ENCODE measurements at regions not wholly inside any gene's neighbourhood (a gene's known extent, or its start where the extent isn't known, plus 50 kb on each side); places are given as distances from the start of the nearest gene placed in this dataset.

DNA sequence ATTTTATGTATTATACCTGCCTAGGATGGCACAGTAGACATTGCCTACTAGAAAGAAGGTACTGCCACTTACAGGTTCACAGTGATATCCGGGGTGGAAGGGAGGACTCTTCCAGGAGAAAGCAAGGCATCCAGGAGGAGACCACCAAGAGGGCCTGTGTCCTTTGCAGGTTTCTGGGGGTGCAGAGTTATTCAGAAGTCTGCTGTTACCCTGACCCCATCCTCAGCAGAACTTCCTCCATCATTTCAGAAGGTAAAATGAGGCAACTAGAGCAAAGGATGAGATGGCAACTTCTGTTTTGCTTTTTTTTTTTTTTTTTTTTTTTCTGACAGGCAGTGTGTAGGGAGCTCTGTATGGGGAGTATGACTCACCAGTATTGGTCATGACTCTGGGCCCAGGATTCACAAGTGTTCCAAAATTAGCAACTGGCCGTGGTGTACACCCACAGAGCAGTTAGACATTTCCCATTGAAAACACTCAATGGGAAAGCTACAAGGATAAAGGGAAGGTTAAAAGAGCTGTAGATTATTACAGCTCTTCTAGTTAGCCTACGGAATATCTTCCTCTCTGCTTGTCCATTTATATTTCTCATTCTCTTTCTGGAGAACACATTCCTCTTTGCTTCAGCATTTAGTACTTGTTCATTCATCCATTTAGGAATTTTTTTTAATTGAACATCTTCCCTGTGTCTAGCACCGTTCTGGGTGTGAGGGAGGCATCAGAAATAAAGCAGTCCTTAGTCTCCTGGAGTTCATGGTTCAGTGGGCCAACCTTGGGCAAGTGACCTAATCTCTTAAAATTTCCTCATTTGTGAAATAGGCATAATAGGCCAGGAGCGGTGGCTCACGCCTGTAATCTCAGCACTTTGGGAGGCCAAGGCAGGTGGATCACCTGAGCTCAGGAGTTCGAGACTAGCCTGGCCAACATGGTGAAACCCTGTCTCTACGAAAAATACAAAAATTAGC is 50.5 kb upstream of the PPP2R5A start:
- Histone ChIP-seq H3K27me3 (ENCODE audit: control insufficient read depth in 3 of 3, insufficient read depth in 3 of 3, low read depth in 1 of 3, low read length in 3 of 3) (no peaks in the 10 kb centered on the region), H3K4me2 (ENCODE audit: insufficient read depth, low read length, poor library complexity, severe bottlenecking) (no peak overlapping the region), H2BK120ac (ENCODE audit: low read depth, low read length) (no peak overlapping the region), H3K18ac (ENCODE audit: low read length) (no peak overlapping the region), H2BK5ac (ENCODE audit: low read length) (no peak overlapping the region), H3K27ac (replicated peaks; ENCODE audit: low read length) (no peak overlapping the region), H2BK15ac (ENCODE audit: low read length) (no peak overlapping the region), H3K9ac (ENCODE audit: low read depth, low read length, poor library complexity) (no peak overlapping the region), H2BK12ac (ENCODE audit: low read length) (no peak overlapping the region), H3K4me1 (ENCODE audit: control insufficient read depth in 2 of 2, insufficient read depth in 1 of 2, low read depth in 1 of 2, low read length in 2 of 2) (peaks cover 0 to 4% of the 10 kb centered on the region in 2 donors), H3K4ac (ENCODE audit: low read length) (no peak overlapping the region), H2AK5ac (ENCODE audit: low read depth, low read length) (no peak overlapping the region), H2AFZ (ENCODE audit: low read length) (no peak overlapping the region), H3K9me3 (replicated peaks in 1 of 2; ENCODE audit: control insufficient read depth in 2 of 2, insufficient read depth in 1 of 2, low read depth in 1 of 2, low read length in 2 of 2) (no peaks in the 10 kb centered on the region), H3K4me3 (ENCODE audit: low read length in 2 of 2) (no peak overlapping the region), H4K8ac (ENCODE audit: low read depth, low read length) (no peak overlapping the region), H3K23ac (ENCODE audit: low read depth, low read length, poor library complexity) (no peak overlapping the region), H3K36me3 (replicated peaks in 1 of 2; ENCODE audit: control insufficient read depth in 2 of 2, insufficient read depth in 2 of 2, low read length in 2 of 2) (no peaks in the 10 kb centered on the region), H3K14ac (ENCODE audit: low read length) (no peak overlapping the region), H3K79me1 (ENCODE audit: low read depth, low read length) (no peaks in the 10 kb centered on the region), H4K91ac (ENCODE audit: low read depth, low read length, poor library complexity) (no peak overlapping the region)
- DNase-seq (ENCODE audit: low spot score): no peak
- no CpG with 5 or more reads among the region's 8 CpGs for WGBS, 2 donors (ENCODE audit: extremely low coverage in 2 of 2, insufficient read length in 2 of 2, insufficient replicate concordance in 1 of 2)

All from neuronal stem cell (in vitro differentiated cells).